Stimulated activated naive CD8-positive, alpha-beta T cell treated with anti-CD3 and anti-CD28 coated beads, Interleukin-15, Interleukin-2, amounts not matched to agents 100 ng/mL and 50 ng/mL, for 24 hours (primary cell): ENCODE measurements at regions not wholly inside any gene's neighbourhood (a gene's known extent, or its start where the extent isn't known, plus 50 kb on each side); places are given as distances from the start of the nearest gene placed in this dataset.

Source experiments
- H3K27ac Mint-ChIP-seq: one replicate; pipeline ENCODE4 v1.8.0; 2021; ENCODE audit warnings: mild to moderate bottlenecking, mixed read lengths
- H3K27me3 Mint-ChIP-seq: one replicate; pipeline ENCODE4 v1.8.0; 2021; ENCODE audit warnings: mixed read lengths
- H3K36me3 Mint-ChIP-seq: one replicate; pipeline ENCODE4 v1.8.0; 2021; ENCODE audit warnings: low read depth, mixed read lengths
- H3K4me1 Mint-ChIP-seq: one replicate; pipeline ENCODE4 v1.8.0; 2021; ENCODE audit warnings: low read depth, mixed read lengths
- H3K4me3 Mint-ChIP-seq: one replicate; pipeline ENCODE4 v1.8.0; 2021; ENCODE audit warnings: mild to moderate bottlenecking, mixed read lengths
- H3K9me3 Mint-ChIP-seq: one replicate; pipeline ENCODE4 v1.8.0; 2021; ENCODE audit warnings: mixed read lengths

- no peak overlapping the region for H3K4me3 Mint-ChIP-seq
- H3K4me1 Mint-ChIP-seq = no peaks in the 10 kb centered on the region
- H3K9me3 Mint-ChIP-seq = no peaks in the 10 kb centered on the region
- no peaks in the 10 kb centered on the region for H3K36me3 Mint-ChIP-seq
- H3K27me3 Mint-ChIP-seq = no peaks in the 10 kb centered on the region
- no peak overlapping the region for H3K27ac Mint-ChIP-seq
Measured at GRCh38 chr11:70812472-70812871, 414.1 kb downstream of the CTTN start.

DNA sequence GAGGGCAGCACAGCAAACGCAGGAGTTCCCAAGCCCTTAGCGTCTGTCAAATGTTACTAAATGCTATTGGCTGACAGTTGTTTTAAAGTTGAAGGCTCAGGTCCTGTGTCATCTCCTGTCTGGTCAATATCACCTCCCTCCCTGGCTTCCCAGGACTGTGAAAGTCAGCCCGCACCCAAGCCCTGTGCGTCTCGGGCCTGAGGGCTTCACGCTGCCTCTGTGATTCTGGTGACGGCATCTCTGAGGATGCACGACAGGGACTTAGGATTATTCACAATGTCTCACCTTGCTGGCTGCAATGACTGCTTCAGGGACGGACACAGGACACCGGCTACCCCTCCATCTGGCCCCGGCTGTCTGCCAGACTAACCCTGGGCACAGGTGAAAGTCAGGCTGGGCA is 415.3 kb downstream of the CTTN start:
- H3K4me1 Mint-ChIP-seq = no peaks in the 10 kb centered on the region
- H3K4me3 Mint-ChIP-seq = no peak overlapping the region
- H3K27ac Mint-ChIP-seq = no peak overlapping the region
- H3K27me3 Mint-ChIP-seq = no peaks in the 10 kb centered on the region
- no peaks in the 10 kb centered on the region for H3K36me3 Mint-ChIP-seq
- no peaks in the 10 kb centered on the region for H3K9me3 Mint-ChIP-seq

GRCh38 chr11:70815485-70815832 is 417.1 kb downstream of the CTTN start:
- H3K9me3 Mint-ChIP-seq = no peaks in the 10 kb centered on the region
- no peaks in the 10 kb centered on the region for H3K27me3 Mint-ChIP-seq
- no peak overlapping the region for H3K27ac Mint-ChIP-seq
- H3K4me3 Mint-ChIP-seq = no peak overlapping the region
- H3K4me1 Mint-ChIP-seq = no peaks in the 10 kb centered on the region
- H3K36me3 Mint-ChIP-seq = no peaks in the 10 kb centered on the region

GRCh38 chr11:70816156-70816678 is 417.9 kb downstream of the CTTN start:
- H3K27me3 Mint-ChIP-seq = no peaks in the 10 kb centered on the region
- H3K27ac Mint-ChIP-seq = no peak overlapping the region

DNA sequence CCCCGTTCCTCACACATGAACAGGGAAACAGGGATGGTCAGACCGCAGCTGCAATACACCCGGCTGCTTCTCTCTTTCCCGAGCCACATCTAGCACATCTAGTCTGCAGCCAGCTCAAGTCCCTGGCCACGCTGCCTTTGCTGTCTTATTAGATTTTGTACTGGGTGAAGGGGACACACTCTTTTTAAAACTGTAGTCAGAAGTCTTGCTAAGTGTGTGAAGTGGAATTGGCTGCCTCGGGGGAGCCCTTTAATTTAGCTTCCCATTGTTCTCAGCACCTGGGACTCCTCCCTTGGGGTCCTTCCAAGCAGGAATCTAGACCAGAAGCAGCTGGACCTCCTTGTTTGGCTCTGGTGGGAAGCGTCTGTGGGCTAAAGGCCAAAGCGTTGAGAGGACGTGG is 420.0 kb downstream of the CTTN start:
- Mint-ChIP-seq H3K9me3 (no peaks in the 10 kb centered on the region), H3K27ac (no peak overlapping the region), H3K27me3 (peaks cover under 1% of the 10 kb centered on the region), H3K4me1 (no peaks in the 10 kb centered on the region), H3K4me3 (no peak overlapping the region), H3K36me3 (no peaks in the 10 kb centered on the region)

More at GRCh38 chr11:70816156-70816678, 417.9 kb downstream of the CTTN start:
- no peak overlapping the region for H3K4me3 Mint-ChIP-seq
- H3K36me3 Mint-ChIP-seq = no peaks in the 10 kb centered on the region
- no peaks in the 10 kb centered on the region for H3K9me3 Mint-ChIP-seq
- H3K4me1 Mint-ChIP-seq = no peaks in the 10 kb centered on the region

DNA sequence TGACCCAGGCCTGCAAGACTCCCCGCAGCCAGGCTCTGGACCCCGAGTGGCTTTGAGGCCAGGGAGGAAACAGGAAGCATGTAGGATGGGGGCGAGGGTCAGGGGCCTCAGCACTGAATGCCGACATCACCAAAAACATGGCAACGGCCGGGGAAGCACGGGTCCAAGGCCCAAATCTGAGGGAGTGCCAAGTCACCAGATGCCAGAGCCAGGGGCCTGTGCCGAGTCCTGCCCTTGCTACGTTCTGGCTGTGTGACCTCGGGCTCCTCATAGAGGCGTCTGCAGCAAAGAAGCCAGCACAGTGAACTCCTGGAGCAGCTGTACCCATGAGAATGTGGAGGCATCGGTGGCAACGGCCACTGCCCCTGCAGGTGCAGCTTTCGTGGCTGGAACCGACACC is 420.7 kb downstream of the CTTN start:
- H3K4me1 Mint-ChIP-seq = no peaks in the 10 kb centered on the region
- no peaks in the 10 kb centered on the region for H3K9me3 Mint-ChIP-seq
- H3K27ac Mint-ChIP-seq = no peak overlapping the region
- H3K27me3 Mint-ChIP-seq = peaks cover 6% of the 10 kb centered on the region
- H3K4me3 Mint-ChIP-seq = no peak overlapping the region
- no peaks in the 10 kb centered on the region for H3K36me3 Mint-ChIP-seq

DNA sequence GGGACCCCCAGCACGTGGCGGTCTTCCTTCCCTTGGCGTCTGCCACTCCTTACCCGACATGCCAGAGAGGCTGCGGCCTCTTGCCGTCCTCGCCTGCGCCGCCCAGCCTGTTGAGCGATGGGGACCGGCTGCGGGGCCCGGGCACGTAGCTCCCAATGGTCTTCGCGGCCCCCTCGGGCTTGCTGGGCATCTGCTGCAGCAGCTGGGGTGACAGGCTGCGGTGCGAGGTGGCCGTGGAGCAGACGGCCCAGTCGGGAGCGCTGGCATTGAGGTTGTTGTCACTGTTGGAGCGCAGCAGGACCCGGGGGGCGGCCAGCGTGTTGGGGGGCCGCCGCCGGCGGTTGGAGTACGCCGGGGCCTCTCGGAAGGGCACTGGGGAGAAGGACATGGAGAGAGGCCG is 422.0 kb downstream of the CTTN start:
- peaks cover 17% of the 10 kb centered on the region for H3K27me3 Mint-ChIP-seq
- H3K9me3 Mint-ChIP-seq = no peaks in the 10 kb centered on the region
- no peak overlapping the region for H3K4me3 Mint-ChIP-seq
- no peaks in the 10 kb centered on the region for H3K4me1 Mint-ChIP-seq
- no peaks in the 10 kb centered on the region for H3K36me3 Mint-ChIP-seq
- no peak overlapping the region for H3K27ac Mint-ChIP-seq

- H3K36me3 Mint-ChIP-seq = no peaks in the 10 kb centered on the region
- no peaks in the 10 kb centered on the region for H3K4me1 Mint-ChIP-seq
- H3K4me3 Mint-ChIP-seq = no peak overlapping the region
Measured at GRCh38 chr11:70820712-70821111, 422.4 kb downstream of the CTTN start.

GRCh38 chr11:70823771-70824170 is 425.4 kb downstream of the CTTN start:
- Mint-ChIP-seq H3K4me1 (no peaks in the 10 kb centered on the region), H3K27me3 (peaks cover 37% of the 10 kb centered on the region), H3K4me3 (no peak overlapping the region), H3K9me3 (no peaks in the 10 kb centered on the region), H3K27ac (no peak overlapping the region), H3K36me3 (no peaks in the 10 kb centered on the region)

More at GRCh38 chr11:70820712-70821111, 422.4 kb downstream of the CTTN start:
- Mint-ChIP-seq H3K27ac (no peak overlapping the region), H3K9me3 (no peaks in the 10 kb centered on the region), H3K27me3 (peaks cover 21% of the 10 kb centered on the region)

DNA sequence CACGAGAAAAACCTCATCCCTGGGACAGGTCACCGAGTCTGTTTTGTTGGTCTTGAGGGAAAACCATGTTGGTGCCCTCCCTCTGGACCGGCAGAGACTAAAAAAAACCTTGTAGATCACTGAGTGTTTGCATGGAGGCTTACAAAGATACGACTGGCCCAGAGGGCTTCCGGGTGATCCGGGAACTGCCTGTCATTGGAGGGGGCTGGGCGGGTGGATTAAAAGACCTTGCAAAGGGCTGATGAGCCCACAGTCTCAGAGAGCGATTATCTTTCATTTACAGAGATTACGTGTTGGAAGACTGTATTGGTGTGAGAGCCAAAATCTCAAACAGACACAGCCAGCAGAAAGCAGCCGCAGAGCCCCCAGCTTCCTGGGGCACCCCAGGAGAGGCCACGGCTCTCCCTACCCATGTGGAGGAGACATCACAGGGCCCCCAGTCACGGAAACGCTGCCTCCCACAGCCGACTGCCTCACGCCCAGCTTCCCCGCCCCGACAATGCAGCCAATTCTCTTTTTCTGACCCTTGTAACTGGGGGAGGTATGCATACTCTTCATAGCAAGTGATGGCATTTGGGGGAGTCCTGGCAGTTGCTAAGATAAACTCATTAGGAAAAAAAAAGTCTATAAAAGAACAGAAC is 426.4 kb downstream of the CTTN start:
- peaks cover 37% of the 10 kb centered on the region for H3K27me3 Mint-ChIP-seq
- no peaks in the 10 kb centered on the region for H3K9me3 Mint-ChIP-seq
- H3K27ac Mint-ChIP-seq = no peak overlapping the region
- H3K4me3 Mint-ChIP-seq = no peak overlapping the region
- H3K4me1 Mint-ChIP-seq = no peaks in the 10 kb centered on the region
- H3K36me3 Mint-ChIP-seq = no peaks in the 10 kb centered on the region

GRCh38 chr11:70825893-70826540 is 426.4 kb downstream of the SHANK2 start:
- Mint-ChIP-seq H3K4me1 (no peaks in the 10 kb centered on the region), H3K27me3 (peaks cover 37% of the 10 kb centered on the region), H3K9me3 (no peaks in the 10 kb centered on the region), H3K36me3 (no peaks in the 10 kb centered on the region), H3K27ac (no peak overlapping the region), H3K4me3 (no peak overlapping the region)

DNA sequence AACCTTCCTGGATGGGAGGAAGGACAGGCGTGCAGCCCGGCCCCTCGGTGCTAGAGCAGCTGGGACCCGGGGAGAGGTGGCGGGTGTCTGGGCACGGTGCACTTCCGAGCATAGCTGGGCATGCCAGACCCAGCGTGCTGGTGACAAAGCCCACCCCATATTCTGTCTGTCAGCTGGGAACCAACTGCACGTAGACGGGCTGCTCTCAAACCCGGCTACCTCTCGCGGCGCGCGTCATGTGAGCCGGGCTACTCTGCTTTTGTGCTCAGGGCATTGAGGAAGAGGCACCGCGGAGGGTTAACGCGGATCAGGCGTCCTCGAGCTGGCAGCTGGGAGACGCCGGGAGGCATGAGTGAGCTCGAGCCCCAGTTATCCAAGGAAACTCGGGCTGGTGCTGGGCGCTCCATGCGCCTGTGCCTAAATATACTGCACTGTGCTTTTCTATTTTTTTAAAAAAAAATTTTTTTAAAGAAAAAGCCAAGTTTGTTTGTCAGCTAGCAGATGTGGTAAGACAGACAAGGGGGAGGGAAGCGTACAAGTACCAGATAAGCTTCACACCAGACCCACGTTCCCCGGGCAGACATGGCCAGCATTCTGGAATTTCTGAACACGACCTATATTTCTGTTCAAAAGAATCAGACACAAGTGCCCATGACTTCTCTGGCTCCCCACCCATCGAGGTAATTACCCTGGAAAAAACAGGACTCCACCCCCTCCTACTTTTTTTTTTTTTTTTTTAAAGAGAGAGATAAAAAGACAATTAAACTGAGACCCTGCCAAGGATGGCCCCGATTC is 425.6 kb downstream of the SHANK2 start:
- Mint-ChIP-seq H3K9me3 (no peaks in the 10 kb centered on the region), H3K36me3 (no peaks in the 10 kb centered on the region), H3K4me3 (no peak overlapping the region), H3K4me1 (no peaks in the 10 kb centered on the region), H3K27ac (no peak overlapping the region), H3K27me3 (peaks cover 37% of the 10 kb centered on the region)

DNA sequence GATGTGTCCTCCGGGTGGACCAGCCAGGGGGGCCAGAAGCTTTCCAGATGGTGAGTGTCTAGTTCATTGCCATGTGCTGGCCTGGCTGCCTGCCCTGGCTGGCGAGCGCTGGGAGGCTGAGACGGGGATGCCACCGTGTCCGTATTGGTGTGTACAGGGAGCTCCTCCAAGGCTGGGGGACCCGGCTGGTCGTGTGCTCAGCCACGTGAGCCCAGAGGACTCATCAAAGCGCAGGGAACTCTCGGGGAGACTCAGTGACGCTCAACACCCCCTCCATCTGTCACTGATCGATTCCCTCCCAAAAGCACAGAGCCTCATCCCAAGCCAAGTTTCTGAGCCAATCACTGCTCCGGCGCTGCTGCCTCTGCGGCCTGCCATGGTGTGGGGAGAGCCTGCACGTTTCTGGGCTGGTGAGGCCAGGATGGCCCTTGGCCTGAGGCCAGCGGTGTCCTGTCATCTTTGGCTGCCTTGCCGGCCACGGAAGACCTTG is 423.7 kb downstream of the SHANK2 start:
- no peak overlapping the region for H3K27ac Mint-ChIP-seq
- no peaks in the 10 kb centered on the region for H3K4me1 Mint-ChIP-seq
- no peaks in the 10 kb centered on the region for H3K9me3 Mint-ChIP-seq
- no peak overlapping the region for H3K4me3 Mint-ChIP-seq
- H3K27me3 Mint-ChIP-seq = peaks cover 34% of the 10 kb centered on the region
- no peaks in the 10 kb centered on the region for H3K36me3 Mint-ChIP-seq

DNA sequence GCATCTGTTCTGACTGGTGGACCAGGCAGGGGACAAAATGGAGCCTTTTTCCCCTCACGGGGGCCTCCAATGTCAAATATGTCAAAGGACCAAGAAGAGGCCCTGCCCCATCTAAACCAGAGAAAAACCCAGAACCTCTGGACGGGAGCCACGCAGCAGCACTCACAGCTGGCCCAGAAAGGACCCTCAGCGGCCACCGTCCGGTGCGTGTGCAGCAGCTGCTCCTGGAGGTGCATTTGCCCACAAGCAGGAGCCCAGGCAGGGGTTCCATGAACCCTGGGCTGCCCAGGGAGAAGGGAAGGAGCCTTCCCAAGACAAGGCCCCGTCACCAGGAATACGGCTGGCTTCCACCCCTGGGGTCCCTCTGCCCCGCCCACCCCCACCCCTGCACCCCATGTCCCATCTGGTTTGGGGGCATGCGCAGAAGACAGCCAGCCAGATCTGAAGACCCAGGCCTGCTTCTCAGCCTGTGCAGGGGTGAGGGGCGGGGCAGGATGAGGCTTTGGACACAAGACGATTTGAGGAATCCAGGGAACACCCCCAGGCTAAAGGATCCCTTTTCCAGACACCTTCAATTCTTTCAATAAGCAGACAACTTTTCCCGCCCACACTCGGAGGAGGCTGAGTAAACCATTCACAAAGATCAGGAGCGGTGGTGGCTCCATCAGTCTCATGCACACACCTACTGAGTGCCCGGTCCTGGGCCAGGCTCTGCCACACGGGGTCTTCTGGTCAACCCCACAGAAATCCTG is 423.1 kb downstream of the SHANK2 start:
- H3K9me3 Mint-ChIP-seq = no peaks in the 10 kb centered on the region
- H3K4me1 Mint-ChIP-seq = no peaks in the 10 kb centered on the region
- no peak overlapping the region for H3K27ac Mint-ChIP-seq
- H3K36me3 Mint-ChIP-seq = no peaks in the 10 kb centered on the region
- H3K4me3 Mint-ChIP-seq = no peak overlapping the region
- peaks cover 31% of the 10 kb centered on the region for H3K27me3 Mint-ChIP-seq
